Suprapubic skin (tissue), 3 donors: ENCODE measurements at regions not wholly inside any gene's neighbourhood (a gene's known extent, or its start where the extent isn't known, plus 50 kb on each side); places are given as distances from the start of the nearest gene placed in this dataset.

Source experiments
- CTCF ChIP-seq, 2 donors: fragments of 200-600 bp in 1 of 2; fragments of 450-650 bp in 1 of 2; sonication (generic) in 1 of 2; IDR thresholded peaks; one replicate each; pipeline ENCODE4 v1.5.1; 2016 to 2019; ENCODE audit warnings: antibody characterized with exemption in 2 of 2, mild to moderate bottlenecking in 1 of 2, moderate library complexity in 1 of 2
- EP300 ChIP-seq: sonication (generic); formaldehyde crosslinking; IDR thresholded peaks from one replicate; pipeline ENCODE4 v1.6.1; 2017; ENCODE audit warnings: antibody characterized with exemption

GRCh38 chr16:51430716-51431369 is 279.8 kb upstream of the SALL1 start:
- TF ChIP-seq EP300 = no peak
- no peak for TF ChIP-seq CTCF (IDR thresholded peaks at IDR 0.05)
